MM.1S (cell line): ENCODE measurements at regions not wholly inside any gene's neighbourhood (a gene's known extent, or its start where the extent isn't known, plus 50 kb on each side); places are given as distances from the start of the nearest gene placed in this dataset.

ENCODE experiments used
- DNase-seq: peaks from one replicate; pipeline ENCODE4 v3.0.0-alpha.2; 2015
- H2AFZ ChIP-seq: fragments of 300-600 bp; sonication (generic); 2 replicates; pipeline ENCODE4 v1.6.0; 2016; ENCODE audit warnings: antibody characterized with exemption, low read length
- H3F3A ChIP-seq: fragments of 300-600 bp; sonication (generic); 2 replicates; pipeline ENCODE4 v1.6.1; 2016; ENCODE audit warnings: mild to moderate bottlenecking, antibody characterized with exemption, low read length, moderate library complexity, mixed read lengths; ENCODE audit not compliant: insufficient read depth
- H3K27ac ChIP-seq: fragments of 300-600 bp; sonication (generic); 2 replicates; pipeline ENCODE4 v1.5.1; 2016; ENCODE audit warnings: mild to moderate bottlenecking, low read length
- H3K27me3 ChIP-seq: fragments of 300-600 bp; sonication (generic); replicated peaks from 2 replicates; pipeline ENCODE4 v1.6.0; 2016; ENCODE audit warnings: low read length; ENCODE audit not compliant: insufficient read depth
- H3K36me3 ChIP-seq: fragments of 300-600 bp; sonication (generic); replicated peaks from 2 replicates; pipeline ENCODE4 v1.6.1; 2016; ENCODE audit warnings: mild to moderate bottlenecking, low read length, mixed read lengths; ENCODE audit not compliant: insufficient read depth
- H3K4me1 ChIP-seq: fragments of 300-600 bp; sonication (generic); 2 replicates; pipeline ENCODE4 v1.6.1; 2016; ENCODE audit warnings: low read length, mixed read lengths
- H3K4me2 ChIP-seq: fragments of 300-600 bp; sonication (generic); 2 replicates; pipeline ENCODE4 v1.6.0; 2016; ENCODE audit warnings: low read depth, low read length
- H3K4me3 ChIP-seq: fragments of 300-600 bp; sonication (generic); 2 replicates; pipeline ENCODE4 v1.5.1; 2016; ENCODE audit warnings: low read length, mixed read lengths
- H3K79me2 ChIP-seq: fragments of 300-600 bp; sonication (generic); 2 replicates; pipeline ENCODE4 v1.6.1; 2016; ENCODE audit warnings: mixed run types, low read length, mixed read lengths
- H3K9ac ChIP-seq: fragments of 300-600 bp; sonication (generic); 2 replicates; pipeline ENCODE4 v1.6.1; 2016; ENCODE audit warnings: low read length, mixed read lengths
- H3K9me2 ChIP-seq: fragments of 300-600 bp; sonication (generic); replicated peaks from 2 replicates; pipeline ENCODE4 v1.6.1; 2016; ENCODE audit warnings: mild to moderate bottlenecking, low read length, mixed read lengths; ENCODE audit not compliant: insufficient read depth
- H3K9me3 ChIP-seq: fragments of 300-600 bp; sonication (generic); replicated peaks from 2 replicates; pipeline ENCODE4 v1.6.1; 2016; ENCODE audit warnings: mild to moderate bottlenecking, low read length, mixed read lengths; ENCODE audit not compliant: insufficient read depth
- H4K20me1 ChIP-seq: fragments of 300-600 bp; sonication (generic); 2 replicates; pipeline ENCODE4 v1.6.1; 2016; ENCODE audit warnings: mild to moderate bottlenecking, low read length, moderate library complexity, mixed read lengths; ENCODE audit not compliant: insufficient read depth
- EZH2 ChIP-seq: fragments of 300-600 bp; sonication (generic); optimal IDR thresholded peaks from 2 replicates; pipeline ENCODE3; 2017; ENCODE audit warnings: low read depth, mild to moderate bottlenecking, antibody characterized with exemption, low read length, mixed read lengths
- EZH2phosphoT487 ChIP-seq: fragments of 300-600 bp; sonication (generic); IDR thresholded peaks from 2 replicates; pipeline ENCODE4 v1.6.1; 2018; ENCODE audit warnings: antibody characterized with exemption, low read length
- TF ChIP-seq, protein P1 (sequence below): fragments of 300-600 bp; sonication (generic); IDR thresholded peaks from 2 replicates; pipeline ENCODE4 v1.5.1; 2016; ENCODE audit warnings: antibody characterized with exemption, low read length, mixed read lengths

DNA sequence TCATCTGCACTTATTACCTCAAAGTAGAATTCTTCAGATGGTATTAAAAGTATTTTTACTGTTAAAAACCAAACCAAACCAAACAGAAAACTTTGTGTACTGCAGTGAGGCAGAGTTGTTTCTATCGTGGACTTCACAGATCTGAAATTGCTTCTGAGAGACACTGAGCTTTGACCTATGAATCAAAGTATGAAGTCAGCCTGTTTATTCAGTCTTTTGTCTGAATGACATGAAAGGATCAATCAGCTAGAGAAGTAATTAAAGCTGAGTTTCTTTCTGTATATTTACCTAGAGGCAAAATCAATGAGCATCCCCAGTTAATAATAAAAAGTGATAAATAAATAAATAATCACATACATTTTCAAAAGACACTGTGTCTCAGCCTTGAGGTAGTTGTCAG is 2121.0 kb downstream of the PCDH7 start:
- H3K4me2 ChIP-seq, result no peak overlapping the region
- H4K20me1 ChIP-seq, result no peaks in the 10 kb centered on the region
- H3F3A ChIP-seq, result no peaks in the 10 kb centered on the region
- H3K4me3 ChIP-seq, result no peak overlapping the region
- no peaks in the 10 kb centered on the region for H3K79me2 ChIP-seq
- H3K9me3 ChIP-seq, result no peaks in the 10 kb centered on the region
- H3K9me2 ChIP-seq, result no peaks in the 10 kb centered on the region
- no peak overlapping the region for H3K27ac ChIP-seq
- TF ChIP-seq EZH2 (no peak), EZH2phosphoT487 (no peak)
- TF ChIP-seq, protein P1, sequence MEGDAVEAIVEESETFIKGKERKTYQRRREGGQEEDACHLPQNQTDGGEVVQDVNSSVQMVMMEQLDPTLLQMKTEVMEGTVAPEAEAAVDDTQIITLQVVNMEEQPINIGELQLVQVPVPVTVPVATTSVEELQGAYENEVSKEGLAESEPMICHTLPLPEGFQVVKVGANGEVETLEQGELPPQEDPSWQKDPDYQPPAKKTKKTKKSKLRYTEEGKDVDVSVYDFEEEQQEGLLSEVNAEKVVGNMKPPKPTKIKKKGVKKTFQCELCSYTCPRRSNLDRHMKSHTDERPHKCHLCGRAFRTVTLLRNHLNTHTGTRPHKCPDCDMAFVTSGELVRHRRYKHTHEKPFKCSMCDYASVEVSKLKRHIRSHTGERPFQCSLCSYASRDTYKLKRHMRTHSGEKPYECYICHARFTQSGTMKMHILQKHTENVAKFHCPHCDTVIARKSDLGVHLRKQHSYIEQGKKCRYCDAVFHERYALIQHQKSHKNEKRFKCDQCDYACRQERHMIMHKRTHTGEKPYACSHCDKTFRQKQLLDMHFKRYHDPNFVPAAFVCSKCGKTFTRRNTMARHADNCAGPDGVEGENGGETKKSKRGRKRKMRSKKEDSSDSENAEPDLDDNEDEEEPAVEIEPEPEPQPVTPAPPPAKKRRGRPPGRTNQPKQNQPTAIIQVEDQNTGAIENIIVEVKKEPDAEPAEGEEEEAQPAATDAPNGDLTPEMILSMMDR, result no peak
- DNase-seq, result no peak
- no peaks in the 10 kb centered on the region for H3K4me1 ChIP-seq
- no peaks in the 10 kb centered on the region for H3K27me3 ChIP-seq
- no peak overlapping the region for H2AFZ ChIP-seq
- H3K36me3 ChIP-seq, result no peaks in the 10 kb centered on the region
- H3K9ac ChIP-seq, result no peak overlapping the region

DNA sequence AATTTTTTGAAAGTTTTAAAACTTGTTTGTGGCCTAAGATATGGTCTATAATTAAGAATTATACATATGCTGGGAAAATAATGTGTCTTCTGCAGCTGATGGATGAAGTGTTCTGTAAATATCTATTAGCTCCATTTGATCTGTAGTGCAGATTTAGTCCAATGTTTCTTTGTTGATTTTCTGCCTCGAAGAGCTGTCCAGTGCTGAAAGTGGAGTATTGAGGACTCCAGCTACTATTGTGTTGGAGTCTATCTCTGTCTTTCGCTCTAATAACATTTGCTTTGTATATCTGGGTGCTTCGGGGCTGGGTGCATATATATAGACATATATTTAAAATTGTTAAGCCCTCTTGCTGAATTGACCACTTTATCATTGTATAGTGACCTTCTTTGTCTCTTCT is 2127.3 kb downstream of the PCDH7 start:
- no peak overlapping the region for H3K27ac ChIP-seq
- H3K36me3 ChIP-seq, result no peaks in the 10 kb centered on the region
- H3K4me3 ChIP-seq, result no peak overlapping the region
- no peaks in the 10 kb centered on the region for H3F3A ChIP-seq
- H2AFZ ChIP-seq, result no peak overlapping the region
- H3K4me1 ChIP-seq, result no peaks in the 10 kb centered on the region
- H3K9me3 ChIP-seq, result no peaks in the 10 kb centered on the region
- H3K27me3 ChIP-seq, result no peaks in the 10 kb centered on the region
- TF ChIP-seq, protein P1, result no peak
- TF ChIP-seq EZH2 (no peak), EZH2phosphoT487 (no peak)
- H3K9ac ChIP-seq, result no peak overlapping the region
- H3K79me2 ChIP-seq, result no peaks in the 10 kb centered on the region
- no peaks in the 10 kb centered on the region for H4K20me1 ChIP-seq
- H3K9me2 ChIP-seq, result no peaks in the 10 kb centered on the region
- no peak overlapping the region for H3K4me2 ChIP-seq
- no peak for DNase-seq

DNA sequence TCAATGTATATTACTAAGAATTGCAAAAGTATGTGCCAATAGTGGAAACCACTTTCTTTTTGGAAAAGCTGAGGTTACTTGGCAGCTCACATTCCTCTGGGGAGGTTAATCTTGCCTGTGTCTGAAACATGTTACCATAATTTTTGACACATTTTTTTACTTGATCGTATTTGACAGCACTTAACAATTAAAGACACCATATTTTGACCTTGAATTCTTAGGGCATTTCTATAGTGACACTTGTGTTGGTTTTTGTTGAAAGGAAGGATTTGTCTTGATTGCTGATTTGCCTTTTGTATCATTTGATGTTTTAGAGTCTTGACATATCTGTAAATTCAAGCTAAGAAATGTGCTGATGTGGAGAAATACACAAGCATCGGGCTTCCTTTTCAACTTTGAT is 2135.5 kb downstream of the PCDH7 start:
- Histone ChIP-seq H3K9ac (no peak overlapping the region), H3K27ac (no peak overlapping the region), H4K20me1 (no peaks in the 10 kb centered on the region)

More for the DNA sequence above, 2135.5 kb downstream of the PCDH7 start:
- Histone ChIP-seq H3K9me3 (no peaks in the 10 kb centered on the region), H3K9me2 (no peaks in the 10 kb centered on the region), H3F3A (no peaks in the 10 kb centered on the region), H3K4me3 (no peak overlapping the region), H2AFZ (no peak overlapping the region), H3K36me3 (no peaks in the 10 kb centered on the region), H3K79me2 (no peaks in the 10 kb centered on the region), H3K27me3 (no peaks in the 10 kb centered on the region), H3K4me2 (no peak overlapping the region), H3K4me1 (no peaks in the 10 kb centered on the region)
- TF ChIP-seq, protein P1, result no peak
- TF ChIP-seq EZH2phosphoT487, result no peak
- no peak for TF ChIP-seq EZH2
- DNase-seq, result no peak
